GM18517 (cell line): ENCODE measurements at regions not wholly inside any gene's neighbourhood (a gene's known extent, or its start where the extent isn't known, plus 50 kb on each side); places are given as distances from the start of the nearest gene placed in this dataset.
"Not testable (repeated sequence)": the region's sequence is repeated elsewhere in the genome, so short reads cannot be mapped to it uniquely, and the experiment has no call there.

Experiments used
- ATAC-seq: cut with Tn5 transposase; IDR thresholded peaks from one replicate; pipeline ENCODE4 v1.9.1; 2021; ENCODE audit warnings: mild to moderate bottlenecking, moderate library complexity; ENCODE audit not compliant: unreplicated experiment

- no peak for ATAC-seq
Measured at GRCh38 chr4:181874602-181875001, 368.6 kb upstream of the TENM3 start.

DNA sequence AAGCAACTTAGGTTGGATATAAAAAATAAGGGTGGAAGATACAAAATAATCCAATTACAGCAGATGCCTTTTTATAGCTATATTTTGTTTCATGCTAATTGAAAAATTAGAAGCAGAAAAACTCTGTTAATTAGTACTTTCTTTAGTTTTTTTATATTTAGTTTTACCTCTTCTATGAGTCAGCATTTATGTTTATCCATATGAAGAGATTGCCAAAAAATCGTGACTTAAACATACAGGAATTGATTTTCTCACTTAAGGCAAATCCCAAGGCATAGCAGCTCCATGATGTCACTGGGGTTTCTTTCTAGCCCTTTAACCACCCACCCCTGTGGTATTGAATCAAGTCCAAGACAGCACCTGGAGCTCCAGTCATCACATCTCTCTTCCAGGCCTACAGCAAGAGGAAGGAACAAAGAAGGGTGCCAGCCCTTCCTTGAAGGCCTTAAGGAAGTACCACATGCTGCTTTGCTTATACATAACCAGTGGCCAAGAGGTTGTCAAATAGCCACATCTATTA lies 365.8 kb upstream of the TENM3 start:
- no peak for ATAC-seq

DNA sequence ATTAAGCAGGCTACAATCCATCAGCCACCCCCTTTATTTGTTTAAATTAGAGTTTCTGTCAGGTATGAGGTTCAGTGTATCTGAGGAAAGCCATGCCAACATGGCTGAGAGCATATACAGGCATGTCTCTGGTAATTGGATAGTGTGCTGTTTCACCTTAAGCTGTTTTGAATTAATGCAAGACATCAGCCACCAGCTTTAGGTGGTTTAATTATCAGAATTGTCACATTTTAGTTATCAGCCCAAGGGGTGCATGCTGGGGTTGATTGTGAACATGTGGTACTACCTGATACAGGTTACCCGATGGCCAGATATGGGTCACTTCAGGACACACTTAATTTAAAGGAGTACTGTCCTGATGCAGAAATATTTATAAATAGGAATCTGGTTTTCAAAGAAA lies 353.2 kb upstream of the TENM3 start:
- ATAC-seq, result no peak

GRCh38 chr4:181890911-181891310 lies 352.3 kb upstream of the TENM3 start:
- ATAC-seq, result no peak

DNA sequence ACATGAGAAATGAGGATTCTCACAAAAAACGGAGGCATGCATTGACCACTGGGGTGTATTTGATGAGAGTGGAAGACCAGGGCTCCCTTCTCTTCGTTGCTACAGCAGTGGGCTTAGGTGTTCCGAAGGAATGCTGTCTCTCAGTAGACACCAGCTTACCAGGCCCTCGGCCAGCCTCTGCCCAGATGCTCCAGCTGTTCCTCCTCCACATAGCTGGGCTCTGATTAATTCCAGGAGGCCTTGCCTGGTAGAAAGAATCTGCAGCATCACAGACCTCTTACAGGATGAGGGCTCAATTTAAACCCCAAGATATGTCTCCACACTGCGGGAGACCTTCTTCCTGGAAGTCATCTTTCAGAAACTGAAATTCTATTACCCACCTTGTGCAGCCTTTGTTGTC lies 346.6 kb upstream of the TENM3 start:
- ATAC-seq, result no peak

GRCh38 chr4:181897935-181898334 lies 345.3 kb upstream of the TENM3 start:
- ATAC-seq, result no peak

GRCh38 chr4:181902404-181902803 lies 340.8 kb upstream of the TENM3 start:
- ATAC-seq, result not testable (repeated sequence)

DNA sequence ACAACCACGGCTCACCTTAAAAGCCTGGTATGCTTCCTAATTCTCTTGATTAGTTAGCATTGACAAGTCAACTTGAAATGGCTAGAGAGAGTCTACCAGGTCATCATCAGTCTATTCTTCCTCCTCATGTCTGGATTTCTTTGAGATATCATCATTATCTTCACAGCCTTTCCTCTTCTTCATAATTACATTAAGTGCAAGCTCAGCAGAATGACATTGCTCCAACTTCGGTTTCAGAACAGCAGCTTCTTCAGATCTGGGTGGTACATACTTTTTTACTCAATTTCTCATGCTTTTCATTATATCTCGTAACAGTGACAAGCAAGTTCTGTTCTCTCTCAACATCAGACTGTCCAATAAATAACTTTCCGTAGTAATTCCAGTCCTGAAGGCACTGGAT lies 337.5 kb upstream of the TENM3 start:
- ATAC-seq, result no peak

- no peak for ATAC-seq
Measured at GRCh38 chr4:181908168-181908567, 335.0 kb upstream of the TENM3 start.

- no peak for ATAC-seq
Measured at GRCh38 chr4:181909368-181909767, 333.8 kb upstream of the TENM3 start.

- no peak for ATAC-seq
Measured at GRCh38 chr4:181911420-181911819, 331.8 kb upstream of the TENM3 start.

- no peak for ATAC-seq
Measured at GRCh38 chr4:181933471-181933870, 309.7 kb upstream of the TENM3 start.

- ATAC-seq, result no peak
Measured at GRCh38 chr4:181938631-181939030, 304.6 kb upstream of the TENM3 start.

- ATAC-seq, result no peak
Measured at GRCh38 chr4:181939199-181939945, 303.8 kb upstream of the TENM3 start.

DNA sequence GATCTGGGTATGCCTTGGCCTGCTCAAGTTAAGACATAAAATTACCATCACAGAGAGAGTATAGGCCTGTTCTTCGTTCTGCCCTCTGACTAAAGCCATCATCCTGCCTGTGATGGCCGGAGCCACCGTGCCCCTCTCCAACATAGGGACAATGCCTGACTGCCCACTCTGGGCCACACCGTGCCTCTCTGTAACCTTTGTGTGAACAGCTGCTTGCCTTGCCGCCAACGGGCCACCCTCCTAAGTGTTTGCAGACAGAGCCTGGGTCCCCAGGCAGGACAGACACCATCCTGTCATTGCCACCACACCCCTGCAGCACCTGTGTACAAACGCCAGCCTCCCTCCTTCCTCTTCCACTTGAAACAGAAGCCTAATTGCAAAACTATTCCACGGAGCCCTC lies 298.7 kb upstream of the TENM3 start:
- no peak for ATAC-seq

- ATAC-seq, result no peak
Measured at GRCh38 chr4:181946902-181947301, 296.3 kb upstream of the TENM3 start.

DNA sequence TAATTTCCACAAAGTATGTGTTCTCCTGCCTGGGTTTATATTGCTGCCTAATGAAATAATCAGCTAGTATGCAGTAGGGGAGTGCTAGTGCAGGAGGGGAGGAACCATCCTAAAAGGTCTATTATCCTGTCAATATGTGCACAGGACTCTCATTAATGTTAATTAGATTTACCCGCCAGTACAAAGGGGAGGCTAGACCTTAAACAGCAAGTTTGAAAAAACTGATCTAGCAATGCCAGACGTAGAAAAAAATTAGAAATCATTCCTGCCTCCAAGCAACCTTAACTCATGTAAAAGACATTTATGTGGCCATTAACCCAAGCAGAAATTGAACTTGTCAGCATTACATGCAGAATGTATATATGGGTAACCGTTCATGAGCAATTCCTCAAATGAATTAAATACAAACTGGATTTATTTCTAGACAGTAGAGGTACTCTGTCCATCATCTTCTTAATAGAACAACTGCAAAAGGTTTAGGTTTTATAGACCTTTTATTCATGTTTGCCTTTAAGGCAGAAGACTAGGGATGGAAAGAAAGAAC lies 294.3 kb upstream of the TENM3 start:
- ATAC-seq, result no peak

- no peak for ATAC-seq
Measured at GRCh38 chr4:181949704-181950312, 293.4 kb upstream of the TENM3 start.

DNA sequence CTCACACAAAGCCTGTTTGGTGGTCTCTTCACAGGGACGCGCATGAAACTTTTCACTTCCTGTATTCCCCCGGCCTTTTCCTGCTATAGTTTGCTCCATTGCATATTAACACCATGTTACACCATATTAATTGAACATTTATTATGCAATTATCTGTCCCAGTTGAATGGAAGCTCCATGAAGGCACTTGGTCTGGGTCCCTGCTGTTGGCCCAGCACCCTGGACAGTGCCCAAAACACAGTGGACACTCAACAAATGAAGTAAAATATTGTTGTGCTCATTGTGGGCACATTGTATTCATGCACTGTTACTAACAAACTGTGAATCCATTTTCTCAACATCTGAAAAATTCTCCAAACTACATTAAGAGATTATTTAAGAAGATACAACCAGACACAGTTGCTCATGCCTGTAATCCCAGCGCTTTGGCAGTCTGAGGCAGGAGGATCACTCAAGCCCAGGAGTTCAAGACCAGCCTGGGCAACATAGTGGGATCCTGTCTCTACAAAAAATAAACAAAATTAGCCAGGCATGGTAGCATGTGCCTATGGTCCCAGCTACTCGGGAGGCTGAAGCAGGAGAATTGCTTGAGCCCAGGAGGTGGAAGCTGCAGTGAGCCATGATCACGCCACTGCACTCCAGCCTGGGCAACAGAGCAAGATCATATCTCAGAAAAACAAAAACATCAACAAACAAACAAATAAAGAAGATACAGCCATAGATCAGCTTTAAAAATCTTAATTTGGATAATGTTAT lies 292.7 kb upstream of the TENM3 start:
- no peak for ATAC-seq

GRCh38 chr4:181951265-181951664 lies 291.9 kb upstream of the TENM3 start:
- ATAC-seq, result no peak

DNA sequence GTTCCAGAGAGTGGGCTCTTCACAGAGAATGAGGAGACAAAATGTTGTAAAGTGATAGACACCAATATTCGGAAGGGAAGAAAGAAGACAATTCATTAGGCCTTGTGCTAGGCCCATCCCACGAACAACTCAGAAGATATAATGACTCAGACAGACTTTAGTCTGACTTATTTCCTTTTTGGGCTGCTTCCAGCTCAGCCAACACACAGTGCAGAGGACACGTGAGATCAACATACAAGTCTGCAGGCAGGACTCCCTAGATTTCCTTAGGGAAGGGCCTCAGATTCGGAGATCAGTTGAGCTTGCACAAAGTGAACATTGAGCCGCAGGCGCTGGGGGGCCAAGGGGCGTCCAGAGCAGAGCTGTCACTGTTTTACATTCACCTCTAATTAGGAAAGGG lies 290.7 kb upstream of the TENM3 start:
- ATAC-seq, result no peak

GRCh38 chr4:181956512-181956911 lies 286.7 kb upstream of the TENM3 start:
- no peak for ATAC-seq
